BJ (cell line): ENCODE measurements at regions not wholly inside any gene's neighbourhood (a gene's known extent, or its start where the extent isn't known, plus 50 kb on each side); places are given as distances from the start of the nearest gene placed in this dataset.

ENCODE experiments used
- CTCF ChIA-PET: fragments of 350-600 bp; formaldehyde crosslinking; extraction: SDS; loops from one replicate; lab custom pipeline; 2021; ENCODE audit warnings: antibody characterized with exemption, inconsistent platforms; lab: Yijun Ruan, JAX
- POLR2A ChIA-PET: fragments of 300-600 bp; sonication (Branson Sonifier 250); formaldehyde crosslinking; extraction: SDS; loops from one replicate; lab custom pipeline; 2021; ENCODE audit warnings: antibody characterized with exemption; lab: Charles Lee
- DNase-seq: peaks from one replicate; pipeline ENCODE4 v3.0.0-alpha.2; 2011; ENCODE audit warnings: low read depth
- H3K27me3 ChIP-seq: 2 replicates; pipeline ENCODE4 v1.6.0; 2011; ENCODE audit warnings: low read length; ENCODE audit not compliant: control insufficient read depth, insufficient read depth
- H3K36me3 ChIP-seq: 2 replicates; pipeline ENCODE4 v1.5.1; 2011; ENCODE audit warnings: low read length; ENCODE audit not compliant: control insufficient read depth, insufficient read depth
- H3K4me3 ChIP-seq: 2 replicates; pipeline ENCODE4 v1.5.1; 2011; ENCODE audit warnings: low read depth, mild to moderate bottlenecking, control low read depth, low read length
- TF ChIP-seq, protein P1 (sequence below): IDR thresholded peaks from 2 replicates; pipeline ENCODE4 v1.5.1; 2011; ENCODE audit warnings: low read depth, mild to moderate bottlenecking, control low read depth, inconsistent platforms, low read length, moderate library complexity; ENCODE audit not compliant: insufficient read depth

GRCh38 chr5:174916227-174916626, 191.8 kb downstream of the MSX2 start:
- ChIA-PET POLR2A (no interaction called here), CTCF (no interaction called here)
- Histone ChIP-seq H3K27me3 (no peaks in the 10 kb centered on the region), H3K4me3 (no peak overlapping the region), H3K36me3 (no peaks in the 10 kb centered on the region)
- TF ChIP-seq, protein P1, sequence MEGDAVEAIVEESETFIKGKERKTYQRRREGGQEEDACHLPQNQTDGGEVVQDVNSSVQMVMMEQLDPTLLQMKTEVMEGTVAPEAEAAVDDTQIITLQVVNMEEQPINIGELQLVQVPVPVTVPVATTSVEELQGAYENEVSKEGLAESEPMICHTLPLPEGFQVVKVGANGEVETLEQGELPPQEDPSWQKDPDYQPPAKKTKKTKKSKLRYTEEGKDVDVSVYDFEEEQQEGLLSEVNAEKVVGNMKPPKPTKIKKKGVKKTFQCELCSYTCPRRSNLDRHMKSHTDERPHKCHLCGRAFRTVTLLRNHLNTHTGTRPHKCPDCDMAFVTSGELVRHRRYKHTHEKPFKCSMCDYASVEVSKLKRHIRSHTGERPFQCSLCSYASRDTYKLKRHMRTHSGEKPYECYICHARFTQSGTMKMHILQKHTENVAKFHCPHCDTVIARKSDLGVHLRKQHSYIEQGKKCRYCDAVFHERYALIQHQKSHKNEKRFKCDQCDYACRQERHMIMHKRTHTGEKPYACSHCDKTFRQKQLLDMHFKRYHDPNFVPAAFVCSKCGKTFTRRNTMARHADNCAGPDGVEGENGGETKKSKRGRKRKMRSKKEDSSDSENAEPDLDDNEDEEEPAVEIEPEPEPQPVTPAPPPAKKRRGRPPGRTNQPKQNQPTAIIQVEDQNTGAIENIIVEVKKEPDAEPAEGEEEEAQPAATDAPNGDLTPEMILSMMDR = no peak
- no peak for DNase-seq

GRCh38 chr5:174911118-174911517, 186.7 kb downstream of the MSX2 start:
- Histone ChIP-seq H3K4me3 (no peak overlapping the region), H3K36me3 (no peaks in the 10 kb centered on the region), H3K27me3 (no peaks in the 10 kb centered on the region)
- POLR2A ChIA-PET = no interaction called here
- TF ChIP-seq, protein P1 = no peak
- DNase-seq = no peak
- CTCF ChIA-PET = interaction anchor here (0.8 to 3.3 kb wide), 9 partner anchors 10 to 533 kb away, joined by 3 to 13 read pairs (median 4); partner anchors contain the start of gene DRD1

DNA sequence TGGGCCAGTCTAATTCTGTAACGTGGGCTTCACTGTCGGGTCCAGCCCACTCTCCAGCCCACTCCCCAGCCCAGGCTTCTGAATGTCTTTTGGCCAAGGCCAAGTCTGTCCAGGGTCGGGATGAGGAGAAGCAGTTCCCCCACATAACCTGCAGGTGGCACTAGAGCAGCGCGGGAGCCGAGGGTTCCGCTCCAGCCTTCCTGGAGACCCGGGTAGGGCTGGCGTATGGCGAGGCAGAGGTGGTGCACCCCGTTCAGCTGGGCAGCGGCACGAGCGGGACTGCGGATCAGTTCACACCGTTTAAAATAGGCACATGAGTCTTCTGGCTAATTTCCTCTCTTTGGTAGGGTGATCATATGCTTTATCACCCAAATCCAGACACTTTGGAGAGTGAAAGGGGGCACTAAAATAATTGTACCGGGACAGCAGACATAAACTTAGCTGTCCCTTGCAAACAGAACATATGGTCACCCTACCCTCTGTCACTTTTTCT, 185.9 kb downstream of the MSX2 start:
- POLR2A ChIA-PET = no interaction called here
- CTCF ChIA-PET = interaction anchor here (0.7 to 3.3 kb wide), 12 partner anchors 11 to 534 kb away, joined by 3 to 13 read pairs (median 3); partner anchors contain the start of gene DRD1
- H3K36me3 ChIP-seq = no peaks in the 10 kb centered on the region
- H3K27me3 ChIP-seq = no peaks in the 10 kb centered on the region
- no peak overlapping the region; the same call in 1 of the 2 replicates for H3K4me3 ChIP-seq
- no peak for DNase-seq
- TF ChIP-seq, protein P1 = peak; percentile 91

DNA sequence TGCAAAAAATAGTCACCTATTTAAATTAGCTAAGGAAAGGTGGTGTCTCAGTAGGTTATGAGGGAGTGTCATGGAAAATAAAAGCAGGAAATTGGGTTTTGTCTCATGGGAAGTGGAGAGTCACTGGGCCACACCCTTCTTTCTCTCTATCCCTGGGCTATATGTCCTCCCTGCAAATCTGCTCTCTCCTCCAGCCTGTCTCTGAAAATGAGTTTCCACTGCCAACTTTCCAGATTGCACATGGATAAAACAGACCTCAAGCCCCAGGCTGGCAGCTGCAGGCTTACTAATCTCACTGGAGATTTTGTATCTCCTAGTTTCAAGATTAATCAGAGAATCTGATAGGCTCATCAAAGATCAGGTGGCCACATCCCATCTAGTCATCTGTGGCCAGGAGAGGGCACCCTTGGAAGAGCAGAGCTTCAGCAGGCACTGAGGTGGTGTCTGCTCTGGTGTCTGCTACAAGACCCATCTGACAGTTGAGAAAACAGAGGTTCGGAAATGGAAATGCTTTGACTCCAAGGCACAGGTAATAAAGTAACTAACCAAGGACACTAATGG, 178.9 kb downstream of the MSX2 start:
- H3K4me3 ChIP-seq = no peak overlapping the region
- DNase-seq = no peak
- ChIA-PET CTCF (interaction anchor here (2.1 kb wide), 1 partner anchor 483 kb away, joined by 4 read pairs; no protein-coding TSS in a partner anchor), POLR2A (no interaction called here)
- no peaks in the 10 kb centered on the region for H3K36me3 ChIP-seq
- H3K27me3 ChIP-seq = no peaks in the 10 kb centered on the region
- TF ChIP-seq, protein P1 = no peak

DNA sequence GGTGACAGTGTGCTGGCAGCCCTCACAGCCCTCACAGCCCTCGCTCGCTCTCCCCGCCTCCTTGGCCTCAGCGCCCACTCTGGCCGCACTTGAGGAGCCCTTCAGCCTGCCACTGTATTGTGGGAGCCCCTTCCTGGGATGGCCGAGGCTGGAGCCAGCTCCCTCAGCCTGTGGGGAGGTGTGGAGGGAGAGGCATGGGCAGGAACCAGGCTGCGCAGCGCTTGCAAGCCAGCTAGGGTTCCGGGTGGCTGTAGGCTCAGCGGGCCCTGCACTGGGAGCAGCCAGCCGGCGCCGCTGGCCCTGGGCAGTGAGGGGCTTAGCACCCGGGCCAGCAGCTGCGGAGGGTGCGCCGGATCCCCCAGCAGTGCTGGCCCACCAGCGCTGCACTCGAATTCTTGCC, 177.0 kb downstream of the MSX2 start:
- ChIA-PET POLR2A (no interaction called here), CTCF (interaction anchor here (2.1 kb wide), 1 partner anchor 481 kb away, joined by 4 read pairs; no protein-coding TSS in a partner anchor)
- Histone ChIP-seq H3K36me3 (no peaks in the 10 kb centered on the region), H3K4me3 (no peak overlapping the region), H3K27me3 (no peaks in the 10 kb centered on the region)
- TF ChIP-seq, protein P1 = no peak
- no peak for DNase-seq
